SK-N-SH (cell line): ENCODE measurements at regions not wholly inside any gene's neighbourhood (a gene's known extent, or its start where the extent isn't known, plus 50 kb on each side); places are given as distances from the start of the nearest gene placed in this dataset.

Experiments used
- CTCF ChIA-PET: fragments of 300-600, 350-600 bp; formaldehyde crosslinking; extraction: SDS; loops from one replicate; lab custom pipeline; 2021; lab: Yijun Ruan, JAX
- POLR2A ChIA-PET: fragments of 350-600 bp; sonication (Branson Sonifier 250); formaldehyde crosslinking; extraction: SDS; loops from one replicate; lab custom pipeline; 2020; ENCODE audit warnings: antibody characterized with exemption, inconsistent platforms; lab: Yijun Ruan, JAX
- DNase-seq: peaks from one replicate; pipeline ENCODE4 v3.0.0; 2012
- H2AFZ ChIP-seq: fragments of 200-600 bp; sonication (generic); 2 replicates; pipeline ENCODE4 v1.8.1; 2016; ENCODE audit warnings: antibody characterized with exemption, mild to moderate bottlenecking, low read depth
- H3F3A ChIP-seq: fragments of 200-600 bp; sonication (generic); replicated peaks from 2 replicates; pipeline ENCODE3; 2016; ENCODE audit warnings: antibody characterized with exemption, mild to moderate bottlenecking; ENCODE audit not compliant: insufficient read depth
- H3K27ac ChIP-seq, 2 experiments: fragments of 200-500 bp in 1 of 2; fragments of 200-600 bp in 1 of 2; sonication (Bioruptor generic) in 1 of 2; sonication (generic), shearing (Covaris generic) in 1 of 2; 2 replicates each; pipeline versions ENCODE4 v1.5.1 to v1.6.1; 2014 to 2016; ENCODE audit warnings: low read depth in 2 of 2, inconsistent platforms in 1 of 2, low read length in 1 of 2, mild to moderate bottlenecking in 1 of 2, mixed read lengths in 1 of 2
- H3K27me3 ChIP-seq: fragments of 200-600 bp; sonication (generic), shearing (Covaris generic); 2 replicates; pipeline ENCODE4 v1.6.1; 2016; ENCODE audit warnings: mixed run types; ENCODE audit not compliant: insufficient read depth
- H3K36me3 ChIP-seq, 2 experiments: fragments of 200-500 bp in 1 of 2; fragments of 200-600 bp in 1 of 2; sonication (Bioruptor generic) in 1 of 2; sonication (generic) in 1 of 2; replicated peaks in 1 of 2; 2 replicates each; pipeline versions ENCODE3 to v1.5.1; 2014 to 2016; ENCODE audit warnings: low read length in 1 of 2, mild to moderate bottlenecking in 1 of 2; ENCODE audit not compliant: insufficient read depth in 2 of 2, control insufficient read depth in 1 of 2
- H3K4me1 ChIP-seq, 2 experiments: fragments of 200-500 bp in 1 of 2; fragments of 200-600 bp in 1 of 2; sonication (Bioruptor generic) in 1 of 2; sonication (generic), shearing (Covaris generic) in 1 of 2; 2 replicates each; pipeline versions ENCODE4 v1.5.1 to v1.6.1; 2014 to 2016; ENCODE audit warnings: low read depth in 1 of 2, low read length in 1 of 2, mixed run types in 1 of 2; ENCODE audit not compliant: insufficient read depth in 2 of 2, control insufficient read depth in 1 of 2
- H3K4me2 ChIP-seq: fragments of 200-600 bp; sonication (generic), shearing (Covaris generic); 2 replicates; pipeline ENCODE4 v1.6.1; 2017; ENCODE audit warnings: mixed run types
- H3K4me3 ChIP-seq, 2 experiments: fragments of 200-500 bp in 1 of 2; fragments of 200-600 bp in 1 of 2; sonication (Bioruptor generic) in 1 of 2; sonication (generic), shearing (Covaris generic) in 1 of 2; 2 replicates each; pipeline versions ENCODE4 v1.5.1 to v1.8.1; 2014 to 2016; ENCODE audit warnings: low read depth in 2 of 2, inconsistent platforms in 1 of 2, low read length in 1 of 2, mild to moderate bottlenecking in 1 of 2, mixed read lengths in 1 of 2, moderate library complexity in 1 of 2
- H3K79me2 ChIP-seq: fragments of 200-600 bp; sonication (generic); 2 replicates; pipeline ENCODE4 v1.8.1; 2017; ENCODE audit warnings: mild to moderate bottlenecking; ENCODE audit not compliant: insufficient read depth
- H3K9ac ChIP-seq: fragments of 200-600 bp; sonication (generic); 2 replicates; pipeline ENCODE4 v1.6.1; 2017; ENCODE audit warnings: mixed run types
- H3K9me2 ChIP-seq: fragments of 200-600 bp; sonication (generic); 2 replicates; pipeline ENCODE4 v1.6.1; 2017; ENCODE audit warnings: mixed run types
- H3K9me3 ChIP-seq: fragments of 200-600 bp; sonication (generic); 2 replicates; pipeline ENCODE4 v1.6.1; 2017; ENCODE audit warnings: mixed run types, mild to moderate bottlenecking, moderate library complexity
- H4K20me1 ChIP-seq: fragments of 200-600 bp; sonication (generic); 2 replicates; pipeline ENCODE4 v1.6.1; 2017; ENCODE audit warnings: mild to moderate bottlenecking, mixed run types; ENCODE audit not compliant: insufficient read depth
- FOXJ3 ChIP-seq: sonication (generic); formaldehyde crosslinking; IDR thresholded peaks from 2 replicates; pipeline ENCODE4 v1.5.1; 2020; ENCODE audit warnings: mild to moderate bottlenecking, missing genetic modification reagents
- FOXM1 ChIP-seq: IDR thresholded peaks from 2 replicates; pipeline ENCODE4 v1.4.0; 2012; ENCODE audit warnings: low read depth, mild to moderate bottlenecking
- GABPA ChIP-seq: IDR thresholded peaks from 2 replicates; pipeline ENCODE4 v1.4.0; 2012; ENCODE audit warnings: low read depth, mild to moderate bottlenecking
- GATA2 ChIP-seq: sonication (generic); formaldehyde crosslinking; IDR thresholded peaks from 2 replicates; pipeline ENCODE4 v1.5.0; 2020; ENCODE audit warnings: mild to moderate bottlenecking, missing genetic modification reagents
- JUND ChIP-seq: IDR thresholded peaks from 2 replicates; pipeline ENCODE4 v1.4.0; 2012
- MEF2A ChIP-seq: IDR thresholded peaks from 2 replicates; pipeline ENCODE4 v1.4.0; 2012; ENCODE audit warnings: low read depth, borderline replicate concordance
- NRF1 ChIP-seq: IDR thresholded peaks from 2 replicates; pipeline ENCODE4 v1.6.1; 2012; ENCODE audit warnings: low read depth, mild to moderate bottlenecking, low read length
- POLR2AphosphoS5 ChIP-seq: IDR thresholded peaks from 2 replicates; pipeline ENCODE4 v1.6.1; 2012; ENCODE audit warnings: low read depth, low read length
- RFX5 ChIP-seq: IDR thresholded peaks from 2 replicates; pipeline ENCODE4 v1.6.1; 2012; ENCODE audit warnings: mild to moderate bottlenecking, improper control_type of control experiment, low read length
- RXRA ChIP-seq: IDR thresholded peaks from 2 replicates; pipeline ENCODE4 v1.4.0; 2012; ENCODE audit warnings: low read depth, mild to moderate bottlenecking, borderline replicate concordance
- SIN3A ChIP-seq: IDR thresholded peaks from 2 replicates; pipeline ENCODE4 v1.6.1; 2012; ENCODE audit warnings: low read depth, mild to moderate bottlenecking, low read length, moderate library complexity, borderline replicate concordance
- TAF1 ChIP-seq: IDR thresholded peaks from 2 replicates; pipeline ENCODE4 v1.6.1; 2012; ENCODE audit warnings: low read depth, mild to moderate bottlenecking, low read length, moderate library complexity, borderline replicate concordance
- TCF12 ChIP-seq: IDR thresholded peaks from 2 replicates; pipeline ENCODE4 v1.4.0; 2012
- YY1 ChIP-seq: IDR thresholded peaks from 2 replicates; pipeline ENCODE4 v1.4.0; 2012; ENCODE audit warnings: low read depth, mild to moderate bottlenecking
- WGBS: methylation state at CpG from one replicate; pipeline ENCODE4 v1.1.6; 2017; ENCODE audit warnings: low lambda C conversion rate; 5-methylcytosine and 5-hydroxymethylcytosine counted together
- TF ChIP-seq, protein P1 (sequence below): IDR thresholded peaks from 2 replicates; pipeline ENCODE4 v1.6.1; 2012; ENCODE audit warnings: mild to moderate bottlenecking, low read depth, low read length, moderate library complexity
- TF ChIP-seq, protein P2 (sequence below): IDR thresholded peaks from 2 replicates; pipeline ENCODE4; 2012
- TF ChIP-seq, protein P3 (sequence below): fragments of 150-350 bp; IDR thresholded peaks from 2 replicates; pipeline ENCODE4 v1.6.1; 2016; ENCODE audit warnings: mild to moderate bottlenecking, low read depth, low read length
- TF ChIP-seq, protein P4 (sequence below): fragments of 150-350 bp; IDR thresholded peaks from 2 replicates; pipeline ENCODE4 v1.6.1; 2017; ENCODE audit warnings: antibody characterized with exemption, low read length, low read depth, borderline replicate concordance
- TF ChIP-seq, protein P5 (sequence below): IDR thresholded peaks from 2 replicates; pipeline ENCODE4 v1.4.0; 2012; ENCODE audit warnings: low read depth

DNA sequence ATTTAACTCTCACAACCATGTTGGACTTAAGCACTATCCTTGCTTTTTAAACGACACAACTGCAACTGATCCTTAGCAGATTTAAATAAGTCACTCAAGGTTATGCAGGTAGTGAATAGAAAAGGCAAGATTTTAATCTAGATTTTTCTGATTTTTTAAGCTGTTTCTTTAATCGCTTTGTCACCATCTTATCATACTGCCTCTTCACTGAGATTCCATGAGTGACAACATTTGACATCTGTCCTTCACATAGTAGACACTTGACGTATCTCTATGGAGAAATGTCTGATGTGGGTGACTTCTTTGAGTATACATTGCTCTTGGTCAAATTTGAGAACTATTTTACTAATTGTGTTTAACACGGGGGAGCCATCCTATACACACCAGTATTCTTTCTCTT, 839.7 kb downstream of the GATA3 start:
- TF ChIP-seq SIN3A (no peak), TAF1 (no peak), RFX5 (no peak), YY1 (no peak), TCF12 (no peak), POLR2AphosphoS5 (no peak), MEF2A (no peak), NRF1 (no peak), GATA2 (no peak), FOXM1 (no peak), RXRA (no peak), JUND (no peak), GABPA (no peak), FOXJ3 (CRISPR knock-in tag) (no peak)
- TF ChIP-seq, protein P1, sequence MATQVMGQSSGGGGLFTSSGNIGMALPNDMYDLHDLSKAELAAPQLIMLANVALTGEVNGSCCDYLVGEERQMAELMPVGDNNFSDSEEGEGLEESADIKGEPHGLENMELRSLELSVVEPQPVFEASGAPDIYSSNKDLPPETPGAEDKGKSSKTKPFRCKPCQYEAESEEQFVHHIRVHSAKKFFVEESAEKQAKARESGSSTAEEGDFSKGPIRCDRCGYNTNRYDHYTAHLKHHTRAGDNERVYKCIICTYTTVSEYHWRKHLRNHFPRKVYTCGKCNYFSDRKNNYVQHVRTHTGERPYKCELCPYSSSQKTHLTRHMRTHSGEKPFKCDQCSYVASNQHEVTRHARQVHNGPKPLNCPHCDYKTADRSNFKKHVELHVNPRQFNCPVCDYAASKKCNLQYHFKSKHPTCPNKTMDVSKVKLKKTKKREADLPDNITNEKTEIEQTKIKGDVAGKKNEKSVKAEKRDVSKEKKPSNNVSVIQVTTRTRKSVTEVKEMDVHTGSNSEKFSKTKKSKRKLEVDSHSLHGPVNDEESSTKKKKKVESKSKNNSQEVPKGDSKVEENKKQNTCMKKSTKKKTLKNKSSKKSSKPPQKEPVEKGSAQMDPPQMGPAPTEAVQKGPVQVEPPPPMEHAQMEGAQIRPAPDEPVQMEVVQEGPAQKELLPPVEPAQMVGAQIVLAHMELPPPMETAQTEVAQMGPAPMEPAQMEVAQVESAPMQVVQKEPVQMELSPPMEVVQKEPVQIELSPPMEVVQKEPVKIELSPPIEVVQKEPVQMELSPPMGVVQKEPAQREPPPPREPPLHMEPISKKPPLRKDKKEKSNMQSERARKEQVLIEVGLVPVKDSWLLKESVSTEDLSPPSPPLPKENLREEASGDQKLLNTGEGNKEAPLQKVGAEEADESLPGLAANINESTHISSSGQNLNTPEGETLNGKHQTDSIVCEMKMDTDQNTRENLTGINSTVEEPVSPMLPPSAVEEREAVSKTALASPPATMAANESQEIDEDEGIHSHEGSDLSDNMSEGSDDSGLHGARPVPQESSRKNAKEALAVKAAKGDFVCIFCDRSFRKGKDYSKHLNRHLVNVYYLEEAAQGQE: no peak
- TF ChIP-seq, protein P2, sequence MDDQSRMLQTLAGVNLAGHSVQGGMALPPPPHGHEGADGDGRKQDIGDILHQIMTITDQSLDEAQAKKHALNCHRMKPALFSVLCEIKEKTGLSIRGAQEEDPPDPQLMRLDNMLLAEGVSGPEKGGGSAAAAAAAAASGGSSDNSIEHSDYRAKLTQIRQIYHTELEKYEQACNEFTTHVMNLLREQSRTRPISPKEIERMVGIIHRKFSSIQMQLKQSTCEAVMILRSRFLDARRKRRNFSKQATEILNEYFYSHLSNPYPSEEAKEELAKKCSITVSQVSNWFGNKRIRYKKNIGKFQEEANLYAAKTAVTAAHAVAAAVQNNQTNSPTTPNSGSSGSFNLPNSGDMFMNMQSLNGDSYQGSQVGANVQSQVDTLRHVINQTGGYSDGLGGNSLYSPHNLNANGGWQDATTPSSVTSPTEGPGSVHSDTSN: no peak
- TF ChIP-seq, protein P3, sequence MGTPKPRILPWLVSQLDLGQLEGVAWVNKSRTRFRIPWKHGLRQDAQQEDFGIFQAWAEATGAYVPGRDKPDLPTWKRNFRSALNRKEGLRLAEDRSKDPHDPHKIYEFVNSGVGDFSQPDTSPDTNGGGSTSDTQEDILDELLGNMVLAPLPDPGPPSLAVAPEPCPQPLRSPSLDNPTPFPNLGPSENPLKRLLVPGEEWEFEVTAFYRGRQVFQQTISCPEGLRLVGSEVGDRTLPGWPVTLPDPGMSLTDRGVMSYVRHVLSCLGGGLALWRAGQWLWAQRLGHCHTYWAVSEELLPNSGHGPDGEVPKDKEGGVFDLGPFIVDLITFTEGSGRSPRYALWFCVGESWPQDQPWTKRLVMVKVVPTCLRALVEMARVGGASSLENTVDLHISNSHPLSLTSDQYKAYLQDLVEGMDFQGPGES: no peak
- TF ChIP-seq, protein P4, sequence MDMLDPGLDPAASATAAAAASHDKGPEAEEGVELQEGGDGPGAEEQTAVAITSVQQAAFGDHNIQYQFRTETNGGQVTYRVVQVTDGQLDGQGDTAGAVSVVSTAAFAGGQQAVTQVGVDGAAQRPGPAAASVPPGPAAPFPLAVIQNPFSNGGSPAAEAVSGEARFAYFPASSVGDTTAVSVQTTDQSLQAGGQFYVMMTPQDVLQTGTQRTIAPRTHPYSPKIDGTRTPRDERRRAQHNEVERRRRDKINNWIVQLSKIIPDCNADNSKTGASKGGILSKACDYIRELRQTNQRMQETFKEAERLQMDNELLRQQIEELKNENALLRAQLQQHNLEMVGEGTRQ: no peak
- TF ChIP-seq, protein P5, sequence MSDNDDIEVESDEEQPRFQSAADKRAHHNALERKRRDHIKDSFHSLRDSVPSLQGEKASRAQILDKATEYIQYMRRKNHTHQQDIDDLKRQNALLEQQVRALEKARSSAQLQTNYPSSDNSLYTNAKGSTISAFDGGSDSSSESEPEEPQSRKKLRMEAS: no peak
- Histone ChIP-seq H3K4me3 (no peak overlapping the region), H3K4me2 (no peak overlapping the region), H3K4me1 (no peaks in the 10 kb centered on the region), H3K27me3 (no peaks in the 10 kb centered on the region), H3F3A (no peaks in the 10 kb centered on the region), H3K36me3 (no peaks in the 10 kb centered on the region), H3K79me2 (no peaks in the 10 kb centered on the region), H3K9ac (no peak overlapping the region), H2AFZ (no peak overlapping the region), H3K9me2 (no peaks in the 10 kb centered on the region; the same call in 1 of the 2 replicates), H3K9me3 (no peaks in the 10 kb centered on the region), H3K27ac (no peak overlapping the region), H4K20me1 (no peaks in the 10 kb centered on the region)
- WGBS: 35% methylated on average over 4 of the region's 4 CpGs
- DNase-seq: no peak
- POLR2A ChIA-PET: no interaction called here
- CTCF ChIA-PET: interaction anchor here (0.6 to 0.7 kb wide), 2 partner anchors 11 to 15 kb away, joined by 3 read pairs; no protein-coding TSS in a partner anchor
